NCI-H2081 (cell line): ENCODE measurements at regions not wholly inside any gene's neighbourhood (a gene's known extent, or its start where the extent isn't known, plus 50 kb on each side); places are given as distances from the start of the nearest gene placed in this dataset.
"Not testable (repeated sequence)": the region's sequence is repeated elsewhere in the genome, so short reads cannot be mapped to it uniquely, and the experiment has no call there.

Experiments used
- DNase-seq, 2 experiments: peaks; one replicate each; lab custom pipeline; 2025; lab: John Stamatoyannopoulos, UW

DNA sequence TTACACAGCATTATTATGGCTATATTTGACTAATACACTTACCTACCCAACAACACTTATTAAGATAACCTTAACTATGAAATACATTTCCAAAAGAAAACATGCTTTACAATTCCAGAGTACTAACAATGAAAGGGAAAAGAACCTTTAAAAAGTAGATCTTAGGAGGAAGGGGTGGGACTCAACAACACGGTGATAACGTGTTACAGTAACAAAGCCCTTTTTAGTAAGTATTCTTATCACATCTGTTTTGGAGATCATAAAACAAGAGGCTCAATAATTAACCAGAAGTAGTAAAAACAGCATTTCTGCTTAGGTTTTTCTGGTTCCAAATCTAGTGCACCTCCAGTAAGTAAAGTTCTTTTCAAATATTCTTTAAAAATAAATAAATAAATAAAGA lies 202.1 kb upstream of the SLC7A11 start:
- no peak for DNase-seq

DNA sequence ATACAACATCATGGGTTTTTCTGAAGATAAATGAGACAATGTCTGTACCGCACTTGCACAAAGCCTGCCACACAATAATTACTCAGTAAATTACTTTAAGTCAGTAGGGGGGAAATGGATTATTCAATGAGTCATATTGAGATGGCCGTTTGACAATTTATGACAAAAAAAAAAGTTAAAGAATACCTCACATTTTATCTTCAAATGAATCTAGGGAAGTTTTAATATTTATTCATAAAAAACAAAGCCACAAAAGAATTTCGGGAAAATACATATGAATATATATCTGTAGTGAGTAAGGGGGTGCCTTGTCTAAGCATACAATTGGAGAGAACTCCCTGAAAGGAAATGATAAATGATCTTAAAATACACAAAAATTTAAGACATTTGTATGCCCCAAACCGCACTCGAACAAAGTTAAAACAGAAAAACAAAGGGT lies 197.0 kb upstream of the SLC7A11 start:
- DNase-seq: no peak

DNA sequence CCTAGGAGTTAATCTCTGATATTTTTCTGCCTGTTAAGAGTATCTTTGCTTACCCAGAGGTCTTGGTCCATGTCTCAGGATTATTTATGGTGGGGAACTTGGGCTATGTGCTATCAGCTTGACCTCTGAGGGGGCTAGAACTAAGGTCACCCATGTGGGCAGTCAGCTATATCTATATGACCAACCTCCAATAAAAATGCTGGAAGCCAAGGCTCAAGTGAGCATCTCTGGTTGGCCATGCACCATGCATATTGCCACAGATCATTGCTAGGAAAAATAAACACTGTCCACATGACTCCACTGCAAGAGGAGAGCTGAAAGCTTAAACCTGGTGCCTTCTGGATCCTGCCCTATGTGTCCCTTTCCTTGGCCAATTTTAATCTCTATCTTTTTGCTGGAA lies 196.5 kb upstream of the SLC7A11 start:
- no peak for DNase-seq

DNA sequence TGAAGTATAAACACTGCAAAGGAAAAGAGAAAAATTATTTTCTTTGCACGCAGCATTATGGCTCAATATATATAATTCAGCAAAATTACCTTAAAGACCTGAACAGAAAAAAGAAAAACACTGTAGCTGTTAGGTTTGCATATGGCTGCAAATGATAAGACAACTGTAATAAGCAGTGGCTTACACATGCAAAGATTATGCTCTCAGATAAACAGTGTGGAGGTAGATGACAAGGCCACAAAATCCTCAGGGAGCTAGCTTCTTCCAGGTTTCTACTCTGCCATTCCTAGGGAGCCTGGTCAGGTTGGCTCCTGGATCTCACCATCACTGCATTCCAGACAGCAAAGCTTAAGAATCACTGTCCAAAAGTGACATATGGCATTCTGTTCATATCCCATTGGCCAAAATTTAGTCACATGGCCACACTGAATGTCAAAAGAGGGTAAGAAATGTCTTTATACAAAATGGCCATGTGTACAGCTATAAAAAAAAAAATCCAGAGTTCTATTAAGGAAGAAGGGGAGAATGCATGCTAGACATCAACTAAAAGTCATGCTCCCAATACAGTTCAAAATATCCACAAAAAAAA lies 195.2 kb upstream of the SLC7A11 start:
- no peak for DNase-seq

DNA sequence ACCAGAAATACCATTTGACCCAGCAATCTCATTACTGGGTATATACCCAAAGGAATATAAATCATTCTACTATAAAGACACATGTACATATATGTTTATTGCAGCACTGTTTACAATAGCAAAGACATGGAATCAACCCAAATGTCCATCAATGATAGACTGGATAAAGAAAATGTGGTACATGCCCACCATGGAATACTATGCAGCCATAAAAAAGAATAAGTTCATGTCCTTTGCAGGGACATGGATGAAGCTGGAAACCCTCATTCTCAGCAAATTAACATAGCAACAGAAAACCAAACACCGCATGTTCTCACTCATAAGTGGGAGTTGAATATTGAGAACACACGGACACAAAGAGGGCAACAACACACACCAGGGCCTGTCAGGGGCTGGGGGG lies 193.6 kb upstream of the SLC7A11 start:
- not testable (repeated sequence) for DNase-seq

DNA sequence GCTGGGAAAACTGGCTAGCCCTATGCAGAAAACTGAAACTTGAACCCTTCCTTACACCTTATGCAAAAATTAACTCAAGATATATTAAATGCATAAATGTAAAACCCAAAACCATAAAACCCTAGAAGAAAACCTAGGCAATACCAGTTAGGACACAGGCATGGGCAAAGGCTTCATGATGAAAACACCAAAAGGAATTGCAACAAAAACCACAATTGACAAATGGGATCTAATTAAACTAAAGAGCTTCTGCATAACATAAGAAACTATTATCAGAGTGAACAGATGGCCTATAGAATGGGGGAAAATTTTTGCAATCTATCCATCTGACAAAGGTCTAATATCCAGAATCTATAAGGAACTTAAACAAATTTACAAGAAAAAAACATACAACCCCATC lies 192.9 kb upstream of the SLC7A11 start:
- DNase-seq: not testable (repeated sequence)

DNA sequence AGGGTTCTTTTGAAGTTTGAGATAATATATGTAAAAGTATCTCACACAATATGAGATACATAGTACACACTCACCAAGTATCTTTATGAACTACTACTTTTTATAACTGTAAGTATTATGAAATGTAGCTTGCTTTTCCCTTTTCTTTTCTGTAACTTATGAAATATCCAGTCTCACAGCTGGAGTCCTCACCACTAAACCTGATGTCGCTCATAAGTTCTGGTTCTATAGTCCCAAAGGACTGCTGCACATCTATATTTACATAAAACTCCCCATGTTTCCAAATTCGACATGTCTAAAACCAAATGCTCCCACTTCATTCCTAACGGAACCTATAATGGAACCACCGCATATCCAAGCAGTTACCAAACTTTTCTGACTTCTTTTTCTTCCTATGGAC lies 186.5 kb upstream of the SLC7A11 start:
- DNase-seq: no peak

DNA sequence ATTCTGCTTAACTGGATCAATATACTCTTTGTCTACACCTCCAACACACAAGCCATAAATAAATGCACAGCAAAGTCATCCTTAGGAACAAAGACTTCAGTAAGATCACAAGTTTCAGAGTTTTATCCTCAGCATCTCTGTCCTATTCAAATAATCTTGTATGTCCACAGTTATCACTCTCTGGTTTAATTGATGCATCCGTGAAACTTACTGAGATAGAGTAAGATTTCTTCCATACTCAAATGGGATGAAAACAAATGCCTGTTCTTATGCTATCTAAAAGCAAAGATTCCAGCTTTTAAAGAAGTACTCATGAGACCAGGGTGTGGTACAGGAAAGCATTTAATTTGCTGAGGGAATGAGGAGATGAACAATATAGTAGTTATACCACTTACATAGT lies 184.6 kb upstream of the SLC7A11 start:
- no peak for DNase-seq

DNA sequence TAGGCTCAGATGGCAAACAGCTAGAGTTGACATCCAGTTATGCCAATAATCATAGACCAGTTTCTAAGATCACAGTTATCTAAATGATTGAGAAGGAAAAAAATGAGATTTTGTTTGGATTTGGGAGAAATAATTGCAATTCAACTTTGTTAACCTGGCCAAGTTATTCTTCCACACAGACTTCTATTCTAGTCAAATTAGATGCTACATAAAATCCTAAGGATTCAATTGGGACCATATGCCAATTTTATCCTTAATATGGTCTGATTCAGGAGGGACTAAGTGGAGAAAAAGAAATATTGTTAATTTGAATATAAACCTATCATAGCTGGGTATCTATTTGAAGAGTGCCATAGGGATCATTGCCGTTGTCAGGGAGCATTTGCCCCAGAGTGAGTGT lies 178.3 kb upstream of the SLC7A11 start:
- DNase-seq: no peak

DNA sequence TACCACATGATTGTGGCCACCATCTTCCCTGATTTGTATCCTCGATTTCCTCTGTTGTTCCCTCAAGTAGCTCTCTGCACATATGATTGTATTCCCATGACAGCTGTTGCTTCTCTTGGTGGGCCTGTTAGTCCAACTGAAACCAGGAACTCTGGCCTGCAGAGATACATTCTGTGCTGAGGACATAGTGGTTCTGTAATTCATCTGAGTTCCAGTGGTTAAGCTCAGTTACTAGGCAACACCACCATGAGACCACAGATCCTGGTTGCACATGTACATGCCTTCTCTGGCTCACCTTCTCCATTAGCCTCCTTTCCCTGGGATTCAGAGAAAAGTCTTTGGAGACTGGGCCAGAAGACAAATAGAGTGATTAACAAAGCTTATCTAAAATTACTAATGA lies 172.1 kb upstream of the SLC7A11 start:
- no peak for DNase-seq

DNA sequence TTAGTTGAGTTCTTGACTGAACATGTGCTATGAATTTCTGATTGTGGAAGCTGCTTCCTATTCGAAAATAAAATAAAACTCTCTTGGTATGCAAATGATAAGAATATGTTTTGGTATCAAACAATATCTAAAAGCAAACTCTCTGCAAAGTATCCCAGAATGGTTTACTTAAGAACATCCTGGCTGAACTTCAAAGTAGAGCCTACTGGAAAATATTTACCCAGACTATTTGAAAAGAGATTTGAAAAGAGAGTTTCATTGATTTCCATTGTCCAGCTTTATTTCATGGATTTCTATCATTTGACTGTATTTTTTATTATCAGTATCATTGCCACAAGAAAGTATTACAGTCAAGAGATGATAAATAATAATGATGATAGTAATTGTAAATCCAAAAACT lies 171.1 kb upstream of the SLC7A11 start:
- DNase-seq: no peak

DNA sequence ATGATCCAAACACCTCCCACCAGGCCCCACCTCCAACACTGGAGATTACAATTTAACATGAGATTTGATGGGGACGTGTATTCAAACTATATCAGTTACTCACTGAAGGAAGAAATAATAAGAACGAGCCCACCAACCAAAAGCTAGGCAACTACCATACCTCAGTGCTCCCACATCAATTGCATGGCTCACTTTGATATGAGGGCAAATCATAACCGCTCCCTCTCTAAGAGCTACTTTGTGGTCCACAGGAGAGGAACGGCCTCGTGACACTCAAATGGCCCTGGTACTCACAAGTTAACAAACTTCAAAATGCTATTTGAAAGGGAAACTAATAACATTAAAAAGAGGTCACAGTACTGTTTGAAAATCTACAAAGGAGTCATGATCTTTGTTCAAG lies 170.7 kb upstream of the SLC7A11 start:
- DNase-seq: no peak

DNA sequence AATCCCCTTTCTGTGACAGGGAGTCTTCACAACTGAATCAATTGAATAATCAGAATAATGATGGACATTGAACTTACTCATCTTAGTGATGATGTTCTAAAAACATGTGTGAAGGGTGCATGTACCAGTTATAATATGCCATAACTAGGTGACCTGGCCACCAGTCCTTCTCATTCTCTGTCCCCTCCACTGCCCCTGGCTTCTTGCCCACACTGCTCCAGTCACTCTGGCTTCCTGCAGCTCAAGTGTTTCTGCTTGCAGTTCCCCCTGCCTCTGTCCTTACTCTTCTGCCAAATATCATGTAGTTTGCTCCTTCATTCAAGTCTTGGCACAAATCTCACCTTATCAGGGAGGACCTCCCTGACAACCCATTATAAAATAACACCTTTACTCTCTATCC lies 168.1 kb upstream of the SLC7A11 start:
- DNase-seq: no peak

DNA sequence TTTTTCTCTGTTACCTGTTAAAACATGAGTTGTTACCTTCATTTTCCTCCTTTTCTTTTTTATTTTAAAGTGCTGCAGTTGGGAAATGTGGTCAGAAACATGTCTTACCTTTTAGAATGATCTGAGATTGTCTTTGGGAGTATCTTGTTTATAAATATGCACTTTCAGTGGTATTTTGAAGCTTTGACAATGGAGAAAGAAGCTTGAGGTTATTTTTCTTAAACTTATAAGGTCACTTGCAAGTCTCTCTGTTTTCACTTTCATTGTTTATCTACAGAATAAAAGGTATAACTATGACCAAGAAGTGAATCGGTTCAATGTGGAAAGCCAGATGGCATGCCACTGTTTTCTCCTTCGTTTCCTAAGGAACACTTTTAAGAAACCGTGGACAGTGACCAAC lies 167.5 kb upstream of the SLC7A11 start:
- no peak for DNase-seq

DNA sequence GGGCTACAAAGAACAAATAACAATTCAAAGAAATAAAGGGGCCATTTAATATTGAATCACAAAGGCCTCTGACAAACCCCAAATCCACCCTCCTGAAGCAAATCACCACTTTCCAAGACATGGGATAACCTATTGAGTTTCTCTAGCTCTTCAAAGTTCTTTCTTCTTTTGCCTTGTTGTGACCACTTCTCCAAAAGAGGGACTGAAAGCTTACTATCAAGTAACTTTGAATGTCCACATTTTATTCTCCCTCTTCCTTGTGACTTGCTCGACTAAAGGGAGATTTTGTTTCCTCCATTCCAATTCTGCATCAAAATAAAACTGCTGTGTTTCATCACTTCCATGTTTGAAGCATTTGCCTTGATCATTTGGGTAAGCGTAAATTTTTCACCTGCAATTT lies 166.6 kb upstream of the SLC7A11 start:
- no peak for DNase-seq

DNA sequence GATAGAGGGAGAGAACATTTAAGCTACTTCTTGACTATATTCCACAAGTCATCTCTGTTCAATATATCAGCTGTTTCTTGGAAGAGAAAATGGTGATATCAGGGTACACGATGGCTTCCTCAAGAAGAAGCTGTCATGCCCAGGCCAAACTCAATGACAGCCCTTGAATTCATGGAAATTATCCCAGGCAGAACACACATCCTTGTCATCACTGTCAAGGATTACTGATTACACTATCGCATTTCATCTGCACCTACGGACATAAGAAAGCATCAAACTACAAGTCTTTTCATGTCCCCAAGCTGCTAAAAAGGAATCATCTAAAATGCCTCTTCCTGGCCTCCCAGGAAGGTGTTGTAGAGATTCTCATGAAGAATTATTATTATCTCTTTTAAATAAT lies 165.2 kb upstream of the SLC7A11 start:
- no peak for DNase-seq

DNA sequence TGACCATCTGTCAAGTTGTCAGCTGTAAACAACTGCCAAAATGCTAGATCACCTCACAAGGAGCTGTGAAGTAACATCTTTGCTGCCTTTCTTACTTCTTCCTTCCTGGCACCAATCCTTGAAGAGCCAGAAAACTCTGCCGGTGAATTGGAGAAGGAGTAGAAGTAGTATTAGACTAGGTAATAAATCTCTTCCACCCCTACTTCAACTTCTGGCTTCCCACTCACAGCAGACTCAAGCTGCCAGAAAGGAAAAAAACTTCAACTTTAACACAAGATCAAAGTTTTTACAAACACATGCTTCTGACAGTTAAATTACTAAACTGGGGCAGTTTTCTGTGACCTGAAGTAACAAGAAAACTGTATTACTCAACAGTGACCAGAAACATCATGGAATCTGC lies 164.7 kb upstream of the SLC7A11 start:
- no peak for DNase-seq

DNA sequence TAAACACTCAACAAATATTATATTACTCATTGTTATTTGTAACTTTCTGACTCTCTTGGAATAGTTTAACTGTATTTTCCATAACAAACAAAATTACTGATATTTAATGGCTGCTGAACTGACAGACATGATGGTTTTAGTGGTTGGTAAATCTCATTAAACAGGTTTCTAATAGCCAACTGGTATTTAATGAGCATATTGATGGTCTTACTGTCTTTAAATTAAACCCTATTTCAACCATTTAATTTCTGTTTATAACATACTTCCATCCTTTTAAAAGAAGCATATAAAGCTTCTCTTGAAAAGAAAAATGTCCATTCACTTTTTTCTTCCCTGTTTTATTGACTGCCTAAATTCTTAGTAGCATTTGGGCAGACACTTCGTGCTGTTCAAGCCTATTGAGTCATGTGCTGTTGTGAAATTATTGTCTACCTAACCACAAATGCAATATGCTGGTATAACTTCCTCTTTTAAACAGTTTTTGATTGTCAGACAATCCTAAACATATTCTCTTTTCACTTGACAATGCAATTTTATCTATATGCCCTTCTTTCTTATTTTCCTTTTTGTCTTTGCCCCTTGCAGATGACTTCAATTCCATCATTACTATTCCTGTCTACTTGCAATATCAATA lies 163.9 kb upstream of the SLC7A11 start:
- DNase-seq: no peak

DNA sequence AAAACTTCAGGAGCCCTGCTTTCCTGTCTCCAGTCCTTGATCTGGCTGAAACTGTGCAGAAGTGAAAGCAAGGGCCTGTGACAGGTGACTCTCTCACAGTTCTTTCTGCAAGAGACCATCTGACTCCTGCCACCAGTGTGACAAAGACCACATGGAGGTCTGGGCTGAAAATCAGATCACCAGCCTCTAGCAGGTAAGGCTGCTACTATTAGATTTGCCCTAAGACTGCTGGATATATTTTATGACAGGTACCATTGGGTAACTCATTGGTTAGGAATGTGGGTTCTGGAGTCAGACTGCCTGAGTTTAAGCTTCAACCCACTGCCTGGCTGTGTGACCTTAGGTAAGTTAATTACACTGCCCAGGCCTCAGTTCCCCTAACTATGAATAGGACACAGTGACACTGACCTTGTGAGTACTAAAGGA lies 163.3 kb upstream of the SLC7A11 start:
- DNase-seq: no peak

DNA sequence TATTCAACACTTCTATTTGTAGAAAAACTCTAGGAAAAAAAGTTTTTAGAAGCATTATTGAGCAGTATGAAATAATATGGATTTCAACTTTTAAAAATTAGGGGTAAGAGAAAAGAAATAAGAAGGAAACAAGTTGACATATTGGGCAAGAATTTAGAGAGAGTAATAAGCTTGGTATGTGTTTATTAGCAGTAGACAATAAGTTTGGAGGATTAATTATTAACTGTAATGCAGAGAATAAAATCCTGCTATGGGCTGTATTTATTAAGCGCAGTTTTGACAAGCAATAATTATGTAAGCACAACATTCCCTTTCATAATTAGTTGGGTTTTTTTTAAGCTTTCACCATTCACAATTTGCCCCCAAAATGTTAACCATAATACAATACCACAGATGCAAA lies 162.7 kb upstream of the SLC7A11 start:
- no peak for DNase-seq

DNA sequence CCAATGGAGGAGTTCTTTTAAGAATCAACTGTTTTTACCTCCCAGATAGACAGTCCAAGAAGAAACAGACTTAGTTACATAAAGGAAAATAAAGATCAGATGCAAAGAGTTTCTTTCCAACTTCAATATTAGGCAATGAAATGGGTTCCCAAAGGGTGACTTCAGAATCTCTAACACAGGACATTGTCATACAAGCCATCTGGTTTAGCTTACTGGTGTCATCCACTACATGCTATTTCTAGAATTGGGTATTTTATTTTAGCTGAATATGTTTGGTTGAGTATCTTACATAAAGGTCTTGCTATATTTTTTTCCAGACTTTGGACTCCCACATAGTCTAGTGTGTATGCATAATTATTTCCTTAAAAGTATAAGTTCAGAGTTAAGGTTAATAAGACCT lies 162.1 kb upstream of the SLC7A11 start:
- no peak for DNase-seq

DNA sequence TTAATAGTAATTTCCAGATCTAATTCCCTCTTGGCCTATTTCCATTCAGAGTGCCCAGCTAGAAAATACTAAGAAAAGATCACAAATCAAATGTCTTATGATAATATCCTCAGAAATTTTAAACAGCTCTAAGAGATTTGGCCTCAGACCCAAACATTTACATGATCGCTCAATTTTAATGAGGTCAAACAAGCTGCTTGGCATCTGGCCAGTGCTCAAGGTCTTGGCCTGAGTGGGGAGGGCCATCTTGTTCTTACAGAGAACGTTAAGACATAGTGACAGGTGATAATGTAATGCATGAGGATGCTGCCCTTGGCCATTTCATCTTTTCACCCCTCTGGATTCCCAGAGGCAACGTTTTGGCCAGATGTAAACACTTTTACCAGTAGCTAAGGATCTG lies 159.2 kb upstream of the SLC7A11 start:
- peak in 1 of 2 experiments; percentile 3 for DNase-seq

DNA sequence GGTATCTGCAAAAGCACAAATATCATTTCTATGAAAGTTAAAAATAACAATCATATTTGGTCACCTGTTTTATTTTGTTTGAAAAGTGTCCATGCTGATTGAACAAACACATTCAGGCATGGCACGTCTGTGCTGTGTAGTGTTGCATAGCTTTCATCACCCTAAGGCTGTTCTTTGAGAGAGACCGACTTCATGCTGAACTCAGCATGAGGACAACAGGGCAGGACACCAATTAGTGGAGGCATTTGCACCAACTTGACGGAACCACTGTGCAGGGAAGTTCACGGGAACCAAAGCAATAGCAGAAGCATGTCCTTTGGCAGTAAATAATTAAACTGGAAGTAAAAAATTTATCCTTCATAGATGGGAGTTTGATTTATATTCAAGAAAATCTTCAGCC lies 158.4 kb upstream of the SLC7A11 start:
- peak; percentile 9 to 51 for DNase-seq

DNA sequence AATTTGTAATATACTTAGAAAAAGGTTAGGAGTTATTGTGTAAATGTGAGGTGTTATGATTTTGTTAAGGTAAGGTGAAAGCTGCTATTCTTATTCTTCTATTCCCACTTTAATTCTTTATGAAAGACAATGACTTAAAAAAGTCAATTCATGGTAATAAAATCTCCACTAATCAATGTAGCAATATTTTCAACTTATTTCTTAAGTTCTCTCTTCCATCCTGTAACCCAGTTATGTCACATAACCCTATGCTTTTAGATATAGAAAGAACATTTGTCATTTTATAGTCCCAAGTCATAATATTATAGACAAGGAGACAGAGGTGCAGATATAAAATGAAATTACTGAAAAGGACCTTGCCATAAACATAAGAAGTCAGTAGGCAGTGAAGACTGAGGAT lies 157.9 kb upstream of the SLC7A11 start:
- DNase-seq: no peak
